Body of pancreas (tissue), 4 donors: ENCODE measurements at regions not wholly inside any gene's neighbourhood (a gene's known extent, or its start where the extent isn't known, plus 50 kb on each side); places are given as distances from the start of the nearest gene placed in this dataset.

Source experiments
- CTCF ChIP-seq, 7 experiments: fragments of 450-650 bp in 4 of 7; fragments of 200-600 bp in 3 of 7; sonication (generic) in 3 of 7; IDR thresholded peaks; one replicate each; pipeline ENCODE4 v1.5.1; 2016 to 2019; ENCODE audit warnings: antibody characterized with exemption in 7 of 7
- POLR2A ChIP-seq, 3 donors: fragments of 450-650 bp; IDR thresholded peaks; one replicate each; pipeline ENCODE4 v1.6.1; 2016; ENCODE audit warnings: antibody characterized with exemption in 3 of 3, mild to moderate bottlenecking in 2 of 3

- TF ChIP-seq CTCF (IDR thresholded peaks at IDR 0.05) (no peak), POLR2A (IDR thresholded peaks at IDR 0.05) (no peak)
Measured at GRCh38 chr4:159540501-159540900, 437.6 kb downstream of the RAPGEF2 start.
